Gastroesophageal sphincter (tissue), 3 donors: ENCODE measurements at regions not wholly inside any gene's neighbourhood (a gene's known extent, or its start where the extent isn't known, plus 50 kb on each side); places are given as distances from the start of the nearest gene placed in this dataset.
"Not testable (repeated sequence)": the region's sequence is repeated elsewhere in the genome, so short reads cannot be mapped to it uniquely, and the experiment has no call there.

Source experiments
- CTCF ChIP-seq, 4 experiments: fragments of 200-600 bp in 2 of 4; fragments of 450-650 bp in 2 of 4; sonication (generic) in 1 of 4; IDR thresholded peaks; one replicate each; pipeline ENCODE4 v1.5.1; 2017 to 2019; ENCODE audit warnings: antibody characterized with exemption in 4 of 4, mild to moderate bottlenecking in 2 of 4, moderate library complexity in 2 of 4
- EP300 ChIP-seq: sonication (generic); formaldehyde crosslinking; IDR thresholded peaks from one replicate; pipeline ENCODE4 v1.6.1; 2017; ENCODE audit warnings: antibody characterized with exemption, mild to moderate bottlenecking
- POLR2A ChIP-seq, 2 donors: fragments of 450-650 bp; IDR thresholded peaks; one replicate each; pipeline ENCODE4 v1.6.1; 2017; ENCODE audit warnings: antibody characterized with exemption in 2 of 2, mild to moderate bottlenecking in 2 of 2, moderate library complexity in 1 of 2
- POLR2AphosphoS5 ChIP-seq: sonication (generic); formaldehyde crosslinking; IDR thresholded peaks from one replicate; pipeline ENCODE4 v1.6.1; 2017; ENCODE audit warnings: antibody characterized with exemption

GRCh38 chr1:120513531-120513930, 98.7 kb downstream of the NBPF8 start:
- not testable (repeated sequence) for TF ChIP-seq POLR2AphosphoS5; CTCF (IDR thresholded peaks at IDR 0.05); EP300; POLR2A (IDR thresholded peaks at IDR 0.05)
